Psoas muscle (tissue), 7 donors: ENCODE measurements at regions not wholly inside any gene's neighbourhood (a gene's known extent, or its start where the extent isn't known, plus 50 kb on each side); places are given as distances from the start of the nearest gene placed in this dataset.

Source experiments
- ATAC-seq, 4 donors: fragments of 200-7000 bp; cut with Tn5 transposase; one replicate each; pipeline ENCODE4 v1.9.1; 2020; ENCODE audit warnings: moderate library complexity in 3 of 4, mild to moderate bottlenecking in 2 of 4
- DNase-seq, 2 donors: peaks; one replicate each; pipeline ENCODE4 v3.0.0-alpha.2; 2020
- H3K27ac ChIP-seq: fragments of 200-600 bp; one replicate; pipeline ENCODE4 v1.8.0; 2022
- H3K27me3 ChIP-seq, 3 donors: fragments of 200-600 bp in 1 of 3; one replicate each; pipeline versions ENCODE4 v1.6.1 to v1.8.0; 2013 to 2022; ENCODE audit warnings: low read length in 2 of 3, mild to moderate bottlenecking in 2 of 3, moderate library complexity in 1 of 3; ENCODE audit not compliant: insufficient read depth in 3 of 3
- H3K36me3 ChIP-seq, 2 donors: fragments of 200-600 bp in 1 of 2; one replicate each; pipeline versions ENCODE4 v1.6.1 to v1.8.0; 2013 to 2022; ENCODE audit warnings: low read depth in 1 of 2, mild to moderate bottlenecking in 1 of 2, moderate library complexity in 1 of 2; ENCODE audit not compliant: insufficient read depth in 1 of 2
- H3K4me1 ChIP-seq: fragments of 200-600 bp; one replicate; pipeline ENCODE4 v1.8.0; 2022
- H3K4me3 ChIP-seq: fragments of 200-600 bp; one replicate; pipeline ENCODE4 v1.8.0; 2022; ENCODE audit warnings: mild to moderate bottlenecking
- H3K9me3 ChIP-seq: fragments of 200-600 bp; one replicate; pipeline ENCODE4 v1.8.0; 2022
- WGBS, 3 donors: extraction: QIAGEN DNeasy Blood & Tissue Kit; methylation state at CpG; one replicate each; pipeline versions ENCODE4 v1.1.6 to v1.1.7; 2013; 5-methylcytosine and 5-hydroxymethylcytosine counted together
- intact Hi-C, 2 donors: fragments of 100-400 bp; cut with DNase I; formaldehyde crosslinking; loops; one replicate each; pipeline versions ENCODE4 v1.11.0 to v1.14.2; 2022
- TF ChIP-seq, protein P1 (sequence below): fragments of 200-600 bp; IDR thresholded peaks from one replicate; pipeline ENCODE4 v1.8.0; 2022; ENCODE audit warnings: antibody characterized with exemption
- donor health status: healthy with polysubstance abuse.
- donor health status: DM: no; HTN: no; CAD: no; lungs with moderate emphysema.
- donor health status: Bipolar disorder and iron deficiency.
- donor health status: healthy.
- donor health status: DM: yes; HTN: yes; CAD: no.
- donor health status: DM: no; HTN: no; CAD: no.
- donor health status: DM: yes; HTN: yes; CAD: no.

DNA sequence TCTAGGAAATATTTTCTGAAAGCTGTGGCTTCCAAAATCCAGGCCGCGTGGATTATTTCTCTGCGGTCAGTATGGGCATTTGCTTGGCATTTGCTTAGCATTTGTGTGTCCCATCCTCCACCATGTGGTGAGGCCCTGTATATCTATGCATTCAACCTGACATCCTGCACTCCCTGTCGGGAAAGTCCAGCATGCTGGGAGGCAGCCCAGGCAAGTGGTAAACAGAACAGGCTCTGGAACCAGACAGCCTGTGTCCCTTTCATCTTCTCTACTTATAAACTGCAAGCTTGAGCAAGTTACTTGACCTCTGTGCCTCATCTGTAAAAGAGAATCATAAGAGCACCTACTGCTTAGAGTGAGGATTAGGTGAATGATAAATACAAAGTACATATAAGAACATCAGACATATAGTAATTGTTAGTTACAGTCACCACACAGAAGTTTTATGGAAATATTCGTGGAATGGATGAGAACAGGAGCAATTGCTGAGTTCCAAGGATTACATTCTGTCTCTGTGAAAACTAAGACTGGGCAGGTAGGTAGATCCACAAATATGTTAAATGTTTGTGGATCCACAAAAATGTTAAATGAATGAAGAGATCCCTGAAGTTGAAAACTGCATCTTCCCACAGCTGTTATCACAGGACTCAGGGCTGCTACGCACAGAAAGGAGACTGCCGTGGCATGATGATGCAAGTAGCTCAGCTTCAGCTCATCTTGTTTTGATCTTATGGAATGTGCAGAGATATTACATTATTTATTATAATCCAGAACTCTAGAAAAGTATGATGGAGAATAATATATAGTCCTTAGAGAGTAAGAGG lies 317.0 kb upstream of the MMADHC start:
- H3K27ac ChIP-seq = no peak overlapping the region
- H3K4me3 ChIP-seq = no peak overlapping the region
- DNase-seq = no peak

DNA sequence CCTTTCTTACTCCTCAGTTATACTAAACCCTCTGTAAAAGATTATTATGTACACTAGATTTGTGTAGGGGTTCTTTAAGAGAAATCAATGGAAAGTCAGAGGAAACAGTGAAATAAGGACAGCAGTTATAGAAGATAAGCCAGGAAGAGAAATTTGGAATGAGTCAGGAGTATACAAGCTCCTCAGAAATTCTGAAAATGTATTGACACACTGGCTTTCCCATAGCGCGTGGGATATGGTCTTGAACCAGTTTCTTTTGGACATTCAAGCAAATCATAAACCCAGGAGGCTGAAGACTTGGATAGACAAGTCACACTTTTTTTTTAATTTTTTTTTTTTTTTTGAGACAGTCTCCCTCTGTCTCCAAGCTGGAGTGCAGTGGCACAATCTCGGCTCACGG lies 316.1 kb upstream of the MMADHC start:
- 94 to 97% (median 96%) methylated on average over 4 of the region's 4 CpGs for WGBS, 3 donors
- Histone ChIP-seq H3K9me3 (no peaks in the 10 kb centered on the region), H3K4me3 (no peak overlapping the region), H3K4me1 (no peaks in the 10 kb centered on the region), H3K27me3 (no peaks in the 10 kb centered on the region), H3K27ac (no peak overlapping the region), H3K36me3 (no peaks in the 10 kb centered on the region)
- intact Hi-C loops = no loop called here
- no peak for DNase-seq
- TF ChIP-seq, protein P1, sequence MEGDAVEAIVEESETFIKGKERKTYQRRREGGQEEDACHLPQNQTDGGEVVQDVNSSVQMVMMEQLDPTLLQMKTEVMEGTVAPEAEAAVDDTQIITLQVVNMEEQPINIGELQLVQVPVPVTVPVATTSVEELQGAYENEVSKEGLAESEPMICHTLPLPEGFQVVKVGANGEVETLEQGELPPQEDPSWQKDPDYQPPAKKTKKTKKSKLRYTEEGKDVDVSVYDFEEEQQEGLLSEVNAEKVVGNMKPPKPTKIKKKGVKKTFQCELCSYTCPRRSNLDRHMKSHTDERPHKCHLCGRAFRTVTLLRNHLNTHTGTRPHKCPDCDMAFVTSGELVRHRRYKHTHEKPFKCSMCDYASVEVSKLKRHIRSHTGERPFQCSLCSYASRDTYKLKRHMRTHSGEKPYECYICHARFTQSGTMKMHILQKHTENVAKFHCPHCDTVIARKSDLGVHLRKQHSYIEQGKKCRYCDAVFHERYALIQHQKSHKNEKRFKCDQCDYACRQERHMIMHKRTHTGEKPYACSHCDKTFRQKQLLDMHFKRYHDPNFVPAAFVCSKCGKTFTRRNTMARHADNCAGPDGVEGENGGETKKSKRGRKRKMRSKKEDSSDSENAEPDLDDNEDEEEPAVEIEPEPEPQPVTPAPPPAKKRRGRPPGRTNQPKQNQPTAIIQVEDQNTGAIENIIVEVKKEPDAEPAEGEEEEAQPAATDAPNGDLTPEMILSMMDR = no peak
- ATAC-seq = no peak

More for the DNA sequence above, 317.0 kb upstream of the MMADHC start:
- TF ChIP-seq, protein P1 = no peak
- intact Hi-C loops = no loop called here
- 76 to 81% (median 77%) methylated on average over 7 of the region's 7 CpGs for WGBS, 3 donors
- Histone ChIP-seq H3K9me3 (no peaks in the 10 kb centered on the region), H3K27me3 (no peaks in the 10 kb centered on the region), H3K36me3 (no peaks in the 10 kb centered on the region), H3K4me1 (no peaks in the 10 kb centered on the region)
- no peak for ATAC-seq

DNA sequence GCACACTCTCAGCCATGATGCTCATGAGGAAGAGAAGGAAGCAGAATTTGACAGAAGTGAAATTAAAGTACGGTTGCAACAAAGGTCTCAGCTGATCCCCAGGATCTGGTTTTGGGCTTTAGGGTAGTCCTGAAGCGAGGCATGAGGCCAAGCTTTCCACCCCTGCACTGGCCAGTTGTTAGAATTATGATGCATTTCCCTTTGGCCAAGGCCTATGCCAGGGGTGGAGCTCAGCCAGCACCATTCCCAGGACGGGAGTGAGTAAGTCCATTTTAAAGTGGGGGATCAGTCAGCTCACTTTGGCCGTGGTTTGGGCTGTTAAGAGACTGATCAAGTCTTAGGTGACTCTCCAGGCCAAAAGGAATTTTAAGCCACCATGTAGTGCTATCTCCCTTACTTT lies 314.5 kb upstream of the MMADHC start:
- Histone ChIP-seq H3K4me3 (no peak overlapping the region), H3K4me1 (no peaks in the 10 kb centered on the region), H3K27ac (no peak overlapping the region), H3K9me3 (no peaks in the 10 kb centered on the region), H3K27me3 (no peaks in the 10 kb centered on the region), H3K36me3 (no peaks in the 10 kb centered on the region)
- TF ChIP-seq, protein P1 = no peak
- intact Hi-C loops = no loop called here
- WGBS, 3 donors = 23 to 24% (median 24%) methylated on average over 4 of the region's 4 CpGs
- peak; percentile 44 to 58 for DNase-seq
- no peak for ATAC-seq

DNA sequence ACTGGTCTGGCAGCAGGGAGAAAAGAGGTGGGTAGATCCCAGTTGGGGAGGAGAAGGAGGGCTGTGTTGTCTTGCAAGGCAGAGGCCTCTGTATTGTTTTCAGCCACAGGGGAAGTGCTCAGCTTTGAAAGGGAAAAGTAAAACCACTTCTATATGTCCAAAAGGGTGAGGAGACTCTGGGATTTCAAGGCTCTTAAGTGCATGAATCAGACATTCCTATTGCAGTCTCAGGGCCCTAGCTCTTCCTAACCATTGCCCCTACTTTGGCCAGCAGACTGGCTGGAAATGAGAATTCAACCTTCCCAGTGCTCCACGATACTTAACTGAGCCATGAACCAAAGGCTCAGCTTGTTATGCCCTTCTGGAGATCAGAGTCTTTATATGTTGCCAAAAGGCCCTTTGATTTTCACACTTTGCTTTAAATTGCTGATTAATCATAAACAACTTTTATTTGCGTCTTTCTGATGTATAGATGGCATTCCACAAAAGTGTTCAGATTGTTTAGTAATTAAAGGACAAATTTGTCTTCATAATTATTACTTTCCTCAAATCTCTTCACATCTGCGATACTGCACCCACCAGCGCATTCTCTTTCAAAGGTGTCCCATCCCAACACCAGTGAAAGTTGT lies 313.8 kb upstream of the MMADHC start:
- no peak for DNase-seq
- ATAC-seq = no peak
- Histone ChIP-seq H3K4me1 (no peaks in the 10 kb centered on the region), H3K27ac (no peak overlapping the region), H3K4me3 (no peak overlapping the region), H3K27me3 (no peaks in the 10 kb centered on the region), H3K36me3 (no peaks in the 10 kb centered on the region), H3K9me3 (no peaks in the 10 kb centered on the region)
- WGBS, 3 donors = 95 to 98% (median 95%) methylated on average over 4 of the region's 4 CpGs
- intact Hi-C loops = no loop called here
- TF ChIP-seq, protein P1 = no peak
